ENCODE measurements at regions not wholly inside any gene's neighbourhood (a gene's known extent, or its start where the extent isn't known, plus 50 kb on each side); places are given as distances from the start of the nearest gene placed in this dataset.

GRCh38 chr4:138401334-138401733 lies 159.2 kb upstream of the SLC7A11 start:
- intact Hi-C loops (cut with DNase I): no loop called here
- TF ChIP-seq CTCF (IDR thresholded peaks at IDR 0.05) (no peak), POLR2A (IDR thresholded peaks at IDR 0.05; ENCODE audit: low read depth) (no peak), POLR2AphosphoS5 (IDR thresholded peaks at IDR 0.05) (no peak)
- 14% methylated on average over 3 of the region's 3 CpGs for WGBS
- Histone ChIP-seq H3K9me3 (no peaks in the 10 kb centered on the region), H3K27me3 (no peaks in the 10 kb centered on the region), H3K4me1 (peaks cover 13 to 30% (median 19%) of the 10 kb centered on the region in 4 donors), H3K27ac (replicated peaks in 1 of 4) (no peak overlapping the region), H3K36me3 (no peaks in the 10 kb centered on the region), H3K4me3 (no peak overlapping the region)
- no peak for DNase-seq (ENCODE audit: extremely low spot score)

GRCh38 chr4:138400543-138400942 lies 158.4 kb upstream of the SLC7A11 start:
- intact Hi-C loops (cut with DNase I): no loop called here
- Histone ChIP-seq H3K4me3 (no peak overlapping the region), H3K9me3 (no peaks in the 10 kb centered on the region), H3K27me3 (no peaks in the 10 kb centered on the region), H3K27ac (replicated peaks in 1 of 4) (no peak overlapping the region), H3K4me1 (peaks cover 13 to 29% (median 19%) of the 10 kb centered on the region in 4 donors), H3K36me3 (no peaks in the 10 kb centered on the region)
- WGBS: 70% methylated on average over 4 of the region's 4 CpGs
- no peak for DNase-seq (ENCODE audit: extremely low spot score)
- TF ChIP-seq EP300 (IDR thresholded peaks at IDR 0.05) (no peak), POLR2A (IDR thresholded peaks at IDR 0.05; ENCODE audit: low read depth) (no peak), POLR2AphosphoS5 (IDR thresholded peaks at IDR 0.05) (no peak), CTCF (IDR thresholded peaks at IDR 0.05) (no peak)

GRCh38 chr4:138400066-138400465 lies 157.9 kb upstream of the SLC7A11 start:
- Histone ChIP-seq H3K36me3 (no peaks in the 10 kb centered on the region), H3K4me1 (peaks cover 13 to 25% (median 19%) of the 10 kb centered on the region in 4 donors), H3K4me3 (no peak overlapping the region), H3K27me3 (no peaks in the 10 kb centered on the region), H3K9me3 (no peaks in the 10 kb centered on the region), H3K27ac (replicated peaks in 1 of 4) (no peak overlapping the region)
- TF ChIP-seq POLR2A (IDR thresholded peaks at IDR 0.05; ENCODE audit: low read depth): no peak
- no peak for TF ChIP-seq CTCF (IDR thresholded peaks at IDR 0.05)
- TF ChIP-seq EP300 (IDR thresholded peaks at IDR 0.05): no peak
- TF ChIP-seq POLR2AphosphoS5 (IDR thresholded peaks at IDR 0.05): no peak
- intact Hi-C loops (cut with DNase I): no loop called here
- no peak for DNase-seq (ENCODE audit: extremely low spot score)

- TF ChIP-seq CTCF (IDR thresholded peaks at IDR 0.05) (no peak), POLR2AphosphoS5 (IDR thresholded peaks at IDR 0.05) (no peak), EP300 (IDR thresholded peaks at IDR 0.05) (no peak), POLR2A (IDR thresholded peaks at IDR 0.05; ENCODE audit: low read depth) (no peak)
- peaks cover 13 to 25% (median 19%) of the 10 kb centered on the region in 4 donors for H3K4me1 ChIP-seq
- H3K27me3 ChIP-seq: no peaks in the 10 kb centered on the region
- no peak overlapping the region for H3K4me3 ChIP-seq
- H3K27ac ChIP-seq (replicated peaks in 1 of 4): no peak overlapping the region
- H3K36me3 ChIP-seq: no peaks in the 10 kb centered on the region
- intact Hi-C loops (cut with DNase I): no loop called here
- H3K9me3 ChIP-seq: no peaks in the 10 kb centered on the region
- DNase-seq (ENCODE audit: extremely low spot score): no peak
Measured at GRCh38 chr4:138399081-138399480, 156.9 kb upstream of the SLC7A11 start.

- Histone ChIP-seq H3K27me3 (no peaks in the 10 kb centered on the region), H3K36me3 (no peaks in the 10 kb centered on the region), H3K9me3 (no peaks in the 10 kb centered on the region), H3K27ac (replicated peaks in 1 of 4) (no peak overlapping the region), H3K4me3 (no peak overlapping the region), H3K4me1 (peaks cover 13 to 25% (median 19%) of the 10 kb centered on the region in 4 donors)
- intact Hi-C loops (cut with DNase I): no loop called here
- DNase-seq (ENCODE audit: extremely low spot score): no peak
- TF ChIP-seq CTCF (IDR thresholded peaks at IDR 0.05): no peak
- no peak for TF ChIP-seq POLR2AphosphoS5 (IDR thresholded peaks at IDR 0.05)
- no peak for TF ChIP-seq EP300 (IDR thresholded peaks at IDR 0.05)
- no peak for TF ChIP-seq POLR2A (IDR thresholded peaks at IDR 0.05; ENCODE audit: low read depth)
Measured at GRCh38 chr4:138398322-138398721, 156.2 kb upstream of the SLC7A11 start.

Measured in esophagus muscularis mucosa (tissue), 4 donors.